GM12873 (cell line): ENCODE measurements at regions not wholly inside any gene's neighbourhood (a gene's known extent, or its start where the extent isn't known, plus 50 kb on each side); places are given as distances from the start of the nearest gene placed in this dataset.

ENCODE experiments used
- TF ChIP-seq, protein P1 (sequence below): IDR thresholded peaks from 2 replicates; pipeline ENCODE4 v1.5.1; 2012; ENCODE audit warnings: low read depth, mild to moderate bottlenecking, moderate library complexity, low read length, control low read depth; ENCODE audit not compliant: insufficient read depth; ENCODE audit errors: missing control alignments

- TF ChIP-seq, protein P1, sequence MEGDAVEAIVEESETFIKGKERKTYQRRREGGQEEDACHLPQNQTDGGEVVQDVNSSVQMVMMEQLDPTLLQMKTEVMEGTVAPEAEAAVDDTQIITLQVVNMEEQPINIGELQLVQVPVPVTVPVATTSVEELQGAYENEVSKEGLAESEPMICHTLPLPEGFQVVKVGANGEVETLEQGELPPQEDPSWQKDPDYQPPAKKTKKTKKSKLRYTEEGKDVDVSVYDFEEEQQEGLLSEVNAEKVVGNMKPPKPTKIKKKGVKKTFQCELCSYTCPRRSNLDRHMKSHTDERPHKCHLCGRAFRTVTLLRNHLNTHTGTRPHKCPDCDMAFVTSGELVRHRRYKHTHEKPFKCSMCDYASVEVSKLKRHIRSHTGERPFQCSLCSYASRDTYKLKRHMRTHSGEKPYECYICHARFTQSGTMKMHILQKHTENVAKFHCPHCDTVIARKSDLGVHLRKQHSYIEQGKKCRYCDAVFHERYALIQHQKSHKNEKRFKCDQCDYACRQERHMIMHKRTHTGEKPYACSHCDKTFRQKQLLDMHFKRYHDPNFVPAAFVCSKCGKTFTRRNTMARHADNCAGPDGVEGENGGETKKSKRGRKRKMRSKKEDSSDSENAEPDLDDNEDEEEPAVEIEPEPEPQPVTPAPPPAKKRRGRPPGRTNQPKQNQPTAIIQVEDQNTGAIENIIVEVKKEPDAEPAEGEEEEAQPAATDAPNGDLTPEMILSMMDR = no peak
Measured at GRCh38 chr13:27014406-27015359, 156.9 kb downstream of the USP12 start.

- TF ChIP-seq, protein P1 = no peak
Measured at GRCh38 chr13:27012482-27013197, 159.0 kb downstream of the USP12 start.

DNA sequence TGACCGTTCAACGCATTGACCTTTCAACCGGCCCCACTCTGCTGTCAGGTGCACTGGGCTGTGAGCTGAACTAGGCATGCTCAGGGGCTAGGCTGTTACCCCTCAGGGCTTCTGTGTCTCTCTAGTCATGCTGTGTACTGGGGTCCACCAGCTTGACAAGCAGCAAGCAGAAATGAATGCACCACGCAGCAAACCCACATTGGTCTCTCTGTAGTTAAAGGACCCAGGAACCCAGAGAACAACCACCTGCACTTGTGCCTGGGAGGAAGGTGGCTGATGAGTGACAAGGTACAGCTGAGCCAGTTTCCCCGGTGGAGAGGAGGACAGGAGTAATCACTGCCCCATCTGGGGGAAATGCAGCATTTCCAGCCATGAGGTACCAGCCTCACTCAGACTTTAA lies 159.9 kb downstream of the USP12 start:
- TF ChIP-seq, protein P1 = no peak

DNA sequence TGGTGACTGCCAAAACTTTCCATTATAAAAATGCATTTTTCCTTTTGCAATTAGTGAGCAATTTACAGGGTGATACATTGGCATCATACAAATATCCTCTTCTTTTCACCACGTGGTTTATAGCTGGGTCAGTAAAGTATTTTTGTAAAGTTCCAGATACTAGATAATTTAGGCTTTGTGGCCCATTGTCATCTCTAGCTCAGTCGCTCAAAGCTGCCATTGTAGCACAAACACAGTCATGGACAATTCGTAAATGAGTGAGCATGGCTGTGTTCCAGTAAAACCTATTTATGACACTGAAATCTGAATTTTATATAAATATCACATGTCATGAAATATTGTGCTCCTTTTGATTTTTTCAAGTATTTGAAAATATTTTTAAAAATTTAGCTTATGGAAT lies 162.9 kb downstream of the USP12 start:
- TF ChIP-seq, protein P1 = no peak

DNA sequence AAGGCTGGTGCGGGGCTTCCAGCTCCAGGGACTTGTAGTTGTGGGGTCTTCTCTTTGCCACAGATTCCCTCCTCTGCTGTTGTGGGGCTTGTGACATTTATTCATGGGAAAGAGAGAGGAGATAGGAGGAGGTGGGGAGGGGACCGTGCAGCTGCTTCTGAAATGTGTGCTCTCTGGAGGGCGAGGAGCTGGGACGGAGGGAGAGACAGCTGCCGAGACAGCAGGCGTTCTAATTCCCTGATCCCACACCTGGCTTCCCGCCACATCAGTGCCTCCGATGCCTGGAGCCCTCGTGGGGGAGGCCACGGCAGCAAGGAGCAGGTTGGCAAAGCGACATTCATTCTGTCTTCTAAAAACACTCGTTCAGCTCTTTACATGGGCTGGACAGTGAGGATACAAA lies 164.4 kb downstream of the USP12 start:
- TF ChIP-seq, protein P1 = no peak

DNA sequence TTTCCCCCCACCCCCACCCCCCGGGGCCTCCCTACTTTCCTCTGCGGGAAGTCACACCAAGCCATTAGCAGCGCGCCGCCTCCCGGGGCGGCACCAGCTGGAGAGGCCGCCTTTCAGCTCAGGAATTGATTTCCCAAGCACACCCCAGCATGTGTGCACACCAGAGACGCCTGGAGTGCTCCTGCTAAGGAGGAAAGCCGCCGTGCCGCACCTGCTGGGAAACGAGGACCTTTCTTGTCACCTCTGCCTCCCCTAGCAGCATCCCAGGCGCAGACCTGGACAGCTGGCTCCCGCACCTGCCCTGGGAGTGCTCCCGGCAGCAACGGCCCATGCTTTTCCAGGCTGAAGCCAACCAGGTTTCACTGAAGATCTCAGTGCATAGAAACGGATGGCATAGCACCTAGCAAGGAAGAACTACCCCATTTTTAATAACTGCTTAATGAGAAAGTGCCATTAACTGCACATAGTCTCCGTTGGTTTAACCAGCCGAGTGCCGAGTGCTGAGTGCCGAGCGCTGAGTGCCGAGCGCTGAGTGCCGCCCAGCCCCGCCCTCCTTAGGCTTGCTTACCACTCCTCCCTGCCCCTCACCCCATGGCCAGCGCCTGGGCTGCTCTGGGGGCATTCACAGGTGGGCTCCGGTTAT lies 165.0 kb downstream of the USP12 start:
- TF ChIP-seq, protein P1 = no peak
